Subcutaneous abdominal adipose tissue (tissue), 5 donors: ENCODE measurements at regions not wholly inside any gene's neighbourhood (a gene's known extent, or its start where the extent isn't known, plus 50 kb on each side); places are given as distances from the start of the nearest gene placed in this dataset.

Experiments
- H3K27ac ChIP-seq: one replicate; pipeline ENCODE4 v1.7.0; 2013; ENCODE audit warnings: low read depth, mild to moderate bottlenecking, inconsistent platforms, low read length, moderate library complexity
- H3K27me3 ChIP-seq, 5 donors: one replicate each; pipeline ENCODE4 v1.7.0; 2013; ENCODE audit warnings: low read length in 5 of 5, inconsistent platforms in 1 of 5; ENCODE audit not compliant: control insufficient read depth in 5 of 5, insufficient read depth in 4 of 5
- H3K36me3 ChIP-seq, 5 donors: one replicate each; pipeline ENCODE4 v1.7.0; 2013; ENCODE audit warnings: low read length in 5 of 5; ENCODE audit not compliant: control insufficient read depth in 5 of 5, insufficient read depth in 5 of 5
- H3K4me1 ChIP-seq, 5 donors: one replicate each; pipeline ENCODE4 v1.7.0; 2013; ENCODE audit warnings: low read length in 5 of 5, mild to moderate bottlenecking in 3 of 5, moderate library complexity in 1 of 5; ENCODE audit not compliant: control insufficient read depth in 5 of 5, insufficient read depth in 5 of 5
- H3K4me3 ChIP-seq, 5 donors: one replicate each; pipeline ENCODE4 v1.7.0; 2013; ENCODE audit warnings: low read length in 5 of 5, low read depth in 1 of 5
- H3K9ac ChIP-seq, 5 donors: one replicate each; pipeline ENCODE4 v1.7.0; 2013; ENCODE audit warnings: low read length in 5 of 5, mild to moderate bottlenecking in 4 of 5, moderate library complexity in 3 of 5
- H3K9me3 ChIP-seq, 5 donors: one replicate each; pipeline ENCODE4 v1.7.0; 2013; ENCODE audit warnings: low read length in 5 of 5; ENCODE audit not compliant: control insufficient read depth in 5 of 5
- donor health status: healthy.
- donor health status: healthy.
- donor health status: healthy.
- donor health status: healthy.
- donor health status: healthy.

- H3K27me3 ChIP-seq = no peaks in the 10 kb centered on the region
- no peaks in the 10 kb centered on the region for H3K36me3 ChIP-seq
- no peak overlapping the region for H3K4me3 ChIP-seq
- H3K4me1 ChIP-seq = no peaks in the 10 kb centered on the region
- H3K9ac ChIP-seq = no peak overlapping the region
- H3K9me3 ChIP-seq = no peaks in the 10 kb centered on the region
- H3K27ac ChIP-seq = no peak overlapping the region
These were observed 1892.5 kb upstream of the ADGRL3 start for GRCh38 chr4:59307609-59308008.

GRCh38 chr4:59314637-59315036, 1885.5 kb upstream of the ADGRL3 start:
- no peaks in the 10 kb centered on the region for H3K9me3 ChIP-seq
- H3K36me3 ChIP-seq = no peaks in the 10 kb centered on the region
- no peak overlapping the region for H3K27ac ChIP-seq
- no peaks in the 10 kb centered on the region for H3K27me3 ChIP-seq
- H3K4me1 ChIP-seq = no peaks in the 10 kb centered on the region
- no peak overlapping the region for H3K9ac ChIP-seq
- H3K4me3 ChIP-seq = no peak overlapping the region

- Histone ChIP-seq H3K27me3 (no peaks in the 10 kb centered on the region), H3K4me1 (no peaks in the 10 kb centered on the region), H3K9ac (no peak overlapping the region), H3K4me3 (no peak overlapping the region), H3K36me3 (no peaks in the 10 kb centered on the region), H3K9me3 (no peaks in the 10 kb centered on the region), H3K27ac (no peak overlapping the region)
These were observed 1860.5 kb upstream of the ADGRL3 start for GRCh38 chr4:59339631-59340030.

- no peaks in the 10 kb centered on the region for H3K9me3 ChIP-seq
- H3K27ac ChIP-seq = no peak overlapping the region
- H3K36me3 ChIP-seq = no peaks in the 10 kb centered on the region
- no peaks in the 10 kb centered on the region for H3K27me3 ChIP-seq
- H3K9ac ChIP-seq = no peak overlapping the region
- H3K4me1 ChIP-seq = no peaks in the 10 kb centered on the region
- H3K4me3 ChIP-seq = no peak overlapping the region
These were observed 1858.6 kb upstream of the ADGRL3 start for GRCh38 chr4:59341506-59341905.

DNA sequence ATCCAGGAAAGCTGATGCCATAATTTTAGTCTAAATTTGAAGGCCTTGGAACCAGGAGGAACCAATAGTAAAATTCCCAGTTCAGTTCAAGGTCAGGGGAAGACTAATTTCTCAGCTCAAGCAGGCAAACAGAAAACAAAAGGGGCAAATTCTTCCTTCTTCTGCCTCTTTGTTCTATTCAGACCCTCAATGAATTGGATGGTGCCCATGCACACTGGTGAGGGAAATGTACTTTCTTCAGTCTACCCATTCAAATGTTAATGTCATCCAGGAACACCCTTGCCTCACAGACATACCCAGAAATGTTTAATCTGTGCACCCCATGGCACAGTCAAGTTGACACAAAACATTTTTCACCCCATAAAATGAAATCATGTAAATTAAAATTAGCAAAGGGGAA, 1851.2 kb upstream of the ADGRL3 start:
- Histone ChIP-seq H3K27ac (no peak overlapping the region), H3K9me3 (no peaks in the 10 kb centered on the region), H3K9ac (no peak overlapping the region), H3K27me3 (no peaks in the 10 kb centered on the region), H3K4me3 (no peak overlapping the region), H3K36me3 (no peaks in the 10 kb centered on the region), H3K4me1 (no peaks in the 10 kb centered on the region)

DNA sequence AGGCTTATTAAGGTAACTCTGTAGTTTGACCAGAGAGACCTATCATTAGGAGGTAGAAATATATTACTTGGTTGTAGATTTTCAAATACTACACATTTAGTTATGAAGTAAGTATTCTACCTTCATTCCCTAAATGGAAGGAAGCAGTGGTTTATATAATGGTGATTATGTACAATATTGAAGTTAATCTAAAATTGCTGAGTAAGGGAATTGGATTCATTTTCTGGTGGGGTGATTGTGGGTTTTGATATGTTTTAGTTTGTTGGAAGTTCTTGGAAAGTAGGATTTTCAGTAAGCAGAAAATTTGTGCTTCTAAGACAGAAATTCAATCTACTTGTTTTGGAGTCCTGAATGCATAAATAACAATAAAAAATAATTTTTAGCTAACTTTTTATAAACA, 1830.9 kb upstream of the ADGRL3 start:
- Histone ChIP-seq H3K4me1 (no peaks in the 10 kb centered on the region), H3K4me3 (no peak overlapping the region), H3K9me3 (no peaks in the 10 kb centered on the region), H3K27me3 (no peaks in the 10 kb centered on the region), H3K27ac (no peak overlapping the region), H3K36me3 (no peaks in the 10 kb centered on the region), H3K9ac (no peak overlapping the region)

DNA sequence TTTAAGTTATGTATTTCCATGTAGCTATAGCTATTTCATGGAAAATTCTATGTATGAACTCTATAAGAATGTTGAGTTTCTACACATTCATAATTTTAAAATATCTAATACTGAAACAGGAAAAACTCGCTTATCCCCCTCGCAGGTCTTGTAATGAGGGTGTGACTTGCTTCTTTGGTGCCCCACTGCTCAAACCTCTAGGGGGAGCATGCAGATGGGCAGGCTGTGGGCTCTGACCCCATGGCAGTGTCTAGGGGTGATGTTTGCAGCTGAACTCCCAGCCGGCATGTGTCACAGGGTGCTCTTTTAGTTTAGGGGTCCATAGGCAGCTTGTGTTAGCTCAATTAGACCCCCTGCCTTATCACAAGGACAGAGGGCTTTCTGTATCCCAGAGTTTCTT, 1825.7 kb upstream of the ADGRL3 start:
- Histone ChIP-seq H3K4me1 (no peaks in the 10 kb centered on the region), H3K9ac (no peak overlapping the region), H3K27ac (no peak overlapping the region), H3K4me3 (no peak overlapping the region), H3K36me3 (no peaks in the 10 kb centered on the region), H3K27me3 (no peaks in the 10 kb centered on the region), H3K9me3 (peaks cover 0 to 17% (median 9%) of the 10 kb centered on the region in 5 donors)

DNA sequence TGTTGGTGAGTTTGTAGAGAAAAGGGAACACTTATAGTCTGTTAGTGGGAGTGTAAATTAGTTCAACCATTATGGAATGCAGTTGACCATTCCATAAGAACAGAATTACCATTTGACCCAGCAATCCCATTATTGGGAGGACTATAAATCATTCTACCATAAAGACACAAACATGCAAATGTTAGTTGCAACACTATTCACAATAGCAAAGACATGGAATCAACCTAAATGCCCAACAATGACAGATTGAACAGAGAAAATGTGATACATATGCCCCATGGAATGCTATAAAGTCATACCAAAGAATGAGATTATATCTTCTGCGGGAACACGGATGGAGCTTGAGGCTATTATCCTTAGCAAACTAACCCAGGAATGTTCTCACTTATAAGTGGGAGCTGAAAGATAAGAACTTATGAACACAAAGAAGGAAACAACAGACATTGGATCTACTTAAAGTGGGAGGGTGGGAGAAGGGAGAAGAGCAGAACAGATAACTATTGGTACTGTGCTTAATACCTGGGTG, 1819.2 kb upstream of the ADGRL3 start:
- no peaks in the 10 kb centered on the region for H3K36me3 ChIP-seq
- H3K4me3 ChIP-seq = no peak overlapping the region
- H3K27me3 ChIP-seq = no peaks in the 10 kb centered on the region
- H3K9ac ChIP-seq = no peak overlapping the region
- H3K4me1 ChIP-seq = no peaks in the 10 kb centered on the region
- peaks cover 0 to 17% (median 9%) of the 10 kb centered on the region in 5 donors for H3K9me3 ChIP-seq
- H3K27ac ChIP-seq = no peak overlapping the region

- H3K27ac ChIP-seq = no peak overlapping the region
- no peak overlapping the region for H3K9ac ChIP-seq
- no peaks in the 10 kb centered on the region for H3K4me1 ChIP-seq
- no peak overlapping the region for H3K4me3 ChIP-seq
- H3K9me3 ChIP-seq = peaks cover 0 to 17% (median 9%) of the 10 kb centered on the region in 5 donors
- H3K36me3 ChIP-seq = no peaks in the 10 kb centered on the region
- no peaks in the 10 kb centered on the region for H3K27me3 ChIP-seq
These were observed 1818.5 kb upstream of the ADGRL3 start for GRCh38 chr4:59381591-59381990.

GRCh38 chr4:59387759-59388758, 1812.1 kb upstream of the ADGRL3 start:
- Histone ChIP-seq H3K36me3 (no peaks in the 10 kb centered on the region), H3K27ac (no peak overlapping the region), H3K27me3 (no peaks in the 10 kb centered on the region), H3K9ac (no peak overlapping the region), H3K4me3 (no peak overlapping the region), H3K9me3 (peaks cover 0 to 5% (median 0%) of the 10 kb centered on the region in 5 donors), H3K4me1 (no peaks in the 10 kb centered on the region)
